ENCODE measurements at regions not wholly inside any gene's neighbourhood (a gene's known extent, or its start where the extent isn't known, plus 50 kb on each side); places are given as distances from the start of the nearest gene placed in this dataset.
"Not testable (repeated sequence)": the region's sequence is repeated elsewhere in the genome, so short reads cannot be mapped to it uniquely, and the experiment has no call there.

DNA sequence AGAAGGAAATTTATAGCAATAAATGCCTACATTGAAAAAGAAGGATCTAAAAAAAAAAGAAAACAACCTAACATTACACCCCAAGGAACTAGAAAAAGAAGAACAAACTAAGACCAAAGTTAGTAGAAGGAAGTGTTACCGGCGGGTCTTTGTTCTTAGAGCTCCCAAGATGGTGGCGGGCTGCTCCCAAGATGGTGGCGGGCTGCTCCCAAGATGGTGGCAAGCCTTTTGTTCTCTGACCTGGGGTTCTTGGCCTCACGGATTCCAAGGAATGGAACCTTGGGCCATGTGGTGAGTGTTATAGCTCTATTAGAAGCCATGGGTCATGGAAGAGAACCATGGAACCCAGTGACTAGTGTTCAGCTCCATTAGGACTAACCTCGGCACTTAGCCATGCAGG, 71.8 kb upstream of the PRRC2C start:
- TF ChIP-seq, protein P1, sequence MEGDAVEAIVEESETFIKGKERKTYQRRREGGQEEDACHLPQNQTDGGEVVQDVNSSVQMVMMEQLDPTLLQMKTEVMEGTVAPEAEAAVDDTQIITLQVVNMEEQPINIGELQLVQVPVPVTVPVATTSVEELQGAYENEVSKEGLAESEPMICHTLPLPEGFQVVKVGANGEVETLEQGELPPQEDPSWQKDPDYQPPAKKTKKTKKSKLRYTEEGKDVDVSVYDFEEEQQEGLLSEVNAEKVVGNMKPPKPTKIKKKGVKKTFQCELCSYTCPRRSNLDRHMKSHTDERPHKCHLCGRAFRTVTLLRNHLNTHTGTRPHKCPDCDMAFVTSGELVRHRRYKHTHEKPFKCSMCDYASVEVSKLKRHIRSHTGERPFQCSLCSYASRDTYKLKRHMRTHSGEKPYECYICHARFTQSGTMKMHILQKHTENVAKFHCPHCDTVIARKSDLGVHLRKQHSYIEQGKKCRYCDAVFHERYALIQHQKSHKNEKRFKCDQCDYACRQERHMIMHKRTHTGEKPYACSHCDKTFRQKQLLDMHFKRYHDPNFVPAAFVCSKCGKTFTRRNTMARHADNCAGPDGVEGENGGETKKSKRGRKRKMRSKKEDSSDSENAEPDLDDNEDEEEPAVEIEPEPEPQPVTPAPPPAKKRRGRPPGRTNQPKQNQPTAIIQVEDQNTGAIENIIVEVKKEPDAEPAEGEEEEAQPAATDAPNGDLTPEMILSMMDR (IDR thresholded peaks at IDR 0.05; ENCODE audit: low read length): not testable (repeated sequence)
- TF ChIP-seq EZH2 (optimal IDR thresholded peaks at IDR 0.05; ENCODE audit: low read depth, low read length): not testable (repeated sequence)

Measured in MM.1S (cell line).